ENCODE measurements at regions not wholly inside any gene's neighbourhood (a gene's known extent, or its start where the extent isn't known, plus 50 kb on each side); places are given as distances from the start of the nearest gene placed in this dataset.

DNA sequence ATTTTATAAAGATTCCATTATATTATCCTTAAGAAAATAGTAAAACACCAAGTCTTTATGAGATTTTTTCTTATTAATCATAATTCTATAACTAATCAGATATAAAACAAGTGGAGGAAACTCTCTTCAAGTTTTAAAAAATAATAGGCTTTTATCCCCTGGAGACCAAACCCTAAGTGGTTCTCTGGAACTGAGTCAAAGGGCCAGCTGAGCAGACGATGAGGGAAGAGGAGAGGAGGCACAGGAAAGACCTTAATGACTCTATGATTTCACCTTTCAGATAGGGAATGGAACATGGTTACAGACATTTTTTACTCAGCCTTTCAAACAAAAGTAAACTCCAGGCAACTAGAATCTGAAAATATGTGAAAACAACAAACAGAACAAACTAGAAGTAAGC, 201.8 kb downstream of the SLC39A8 start:
- TF ChIP-seq POLR2A (IDR thresholded peaks at IDR 0.05): no peak
- TF ChIP-seq, protein P1, sequence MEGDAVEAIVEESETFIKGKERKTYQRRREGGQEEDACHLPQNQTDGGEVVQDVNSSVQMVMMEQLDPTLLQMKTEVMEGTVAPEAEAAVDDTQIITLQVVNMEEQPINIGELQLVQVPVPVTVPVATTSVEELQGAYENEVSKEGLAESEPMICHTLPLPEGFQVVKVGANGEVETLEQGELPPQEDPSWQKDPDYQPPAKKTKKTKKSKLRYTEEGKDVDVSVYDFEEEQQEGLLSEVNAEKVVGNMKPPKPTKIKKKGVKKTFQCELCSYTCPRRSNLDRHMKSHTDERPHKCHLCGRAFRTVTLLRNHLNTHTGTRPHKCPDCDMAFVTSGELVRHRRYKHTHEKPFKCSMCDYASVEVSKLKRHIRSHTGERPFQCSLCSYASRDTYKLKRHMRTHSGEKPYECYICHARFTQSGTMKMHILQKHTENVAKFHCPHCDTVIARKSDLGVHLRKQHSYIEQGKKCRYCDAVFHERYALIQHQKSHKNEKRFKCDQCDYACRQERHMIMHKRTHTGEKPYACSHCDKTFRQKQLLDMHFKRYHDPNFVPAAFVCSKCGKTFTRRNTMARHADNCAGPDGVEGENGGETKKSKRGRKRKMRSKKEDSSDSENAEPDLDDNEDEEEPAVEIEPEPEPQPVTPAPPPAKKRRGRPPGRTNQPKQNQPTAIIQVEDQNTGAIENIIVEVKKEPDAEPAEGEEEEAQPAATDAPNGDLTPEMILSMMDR (IDR thresholded peaks at IDR 0.05): no peak
